K562 (cell line): ENCODE measurements at regions not wholly inside any gene's neighbourhood (a gene's known extent, or its start where the extent isn't known, plus 50 kb on each side); places are given as distances from the start of the nearest gene placed in this dataset.
"Not testable (repeated sequence)": the region's sequence is repeated elsewhere in the genome, so short reads cannot be mapped to it uniquely, and the experiment has no call there.

Experiments
- ATAC-seq: fragments of 200-7000 bp; cut with Tn5 transposase; 3 replicates; pipeline ENCODE4 v1.9.1; 2020; ENCODE audit warnings: moderate library complexity
- BruUV-seq: library from RNA; stranded (reverse); fragments of 400-500 nt; replicated peaks from 2 replicates; lab custom pipeline; 2021; lab: Mats Ljungman, UMichigan
- CTCF ChIA-PET: fragments of 300-600 bp; formaldehyde crosslinking; extraction: SDS; loops from one replicate; lab custom pipeline; 2021; ENCODE audit warnings: low intra/inter-chr PET ratio; lab: Yijun Ruan, JAX
- POLR2A ChIA-PET: fragments of 300-600, 350-650 bp; sonication (Branson Sonifier 250); formaldehyde crosslinking; extraction: SDS; loops from one replicate; lab custom pipeline; 2021; ENCODE audit warnings: antibody characterized with exemption, inconsistent platforms; lab: Yijun Ruan, JAX
- DNase-seq, 4 experiments: peaks; one replicate each; pipeline versions ENCODE4 v3.0.0 to v3.0.0-alpha.2; 2011 to 2018; ENCODE audit warnings: low spot score in 3 of 4, mixed read lengths in 3 of 4; ENCODE audit errors: extremely low read depth in 1 of 4
- FAIRE-seq: peaks from 2 replicates; lab custom pipeline; 2011; peaks lifted over from hg19 to GRCh38; lab: Jason Lieb, UNC
- H2AFZ ChIP-seq: 2 replicates; pipeline ENCODE4 v1.6.0; 2011; ENCODE audit warnings: low read depth, low read length, control low read depth, inconsistent platforms
- H3K27ac ChIP-seq: fragments of 200-600 bp; 3 replicates; pipeline ENCODE4 v1.8.0; 2011; ENCODE audit warnings: low read depth, mild to moderate bottlenecking, control low read depth, inconsistent platforms, low read length, moderate library complexity, mixed read lengths; ENCODE audit errors: extremely low read depth
- H3K27me3 ChIP-seq, 2 experiments: fragments of 300-600 bp in 1 of 2; 2 replicates in 1 of 2; 3 replicates in 1 of 2; pipeline versions ENCODE4 v1.6.0 to v1.8.0; 2011; ENCODE audit warnings: inconsistent platforms in 2 of 2, low read length in 2 of 2, mild to moderate bottlenecking in 1 of 2, mixed read lengths in 1 of 2, moderate library complexity in 1 of 2; ENCODE audit not compliant: control insufficient read depth in 2 of 2, insufficient read depth in 2 of 2
- H3K36me3 ChIP-seq: fragments of 300-600 bp; 3 replicates; pipeline ENCODE4 v1.8.0; 2011; ENCODE audit warnings: mild to moderate bottlenecking, low read length, inconsistent platforms; ENCODE audit not compliant: control insufficient read depth, insufficient read depth
- H3K4me1 ChIP-seq, 2 experiments: fragments of 200-600 bp in 1 of 2; replicated peaks in 1 of 2; 2 replicates in 1 of 2; 3 replicates in 1 of 2; pipeline versions ENCODE4 v1.5.1 to v1.8.0; 2011; ENCODE audit warnings: inconsistent platforms in 2 of 2, low read length in 2 of 2, mild to moderate bottlenecking in 1 of 2, mixed read lengths in 1 of 2, moderate library complexity in 1 of 2; ENCODE audit not compliant: control insufficient read depth in 2 of 2, insufficient read depth in 2 of 2
- H3K4me2 ChIP-seq: 2 replicates; pipeline ENCODE4 v1.6.1; 2011; ENCODE audit warnings: low read length, control low read depth, inconsistent platforms, mixed read lengths; ENCODE audit not compliant: insufficient read depth
- H3K4me3 ChIP-seq: fragments of 200-600 bp; sonication (generic), shearing (Covaris generic); 2 replicates; pipeline ENCODE4 v1.5.1; 2016; ENCODE audit warnings: control low read depth, inconsistent platforms
- H3K79me2 ChIP-seq: fragments of 200-600 bp; 3 replicates; pipeline ENCODE4 v1.8.0; 2011; ENCODE audit warnings: low read length, inconsistent platforms; ENCODE audit not compliant: control insufficient read depth, insufficient read depth
- H3K9ac ChIP-seq, 2 experiments: 2 replicates each; pipeline versions ENCODE4 v1.6.0 to v1.6.1; 2011; ENCODE audit warnings: low read depth in 2 of 2, low read length in 2 of 2, control low read depth in 1 of 2, inconsistent platforms in 1 of 2, mild to moderate bottlenecking in 1 of 2, mixed read lengths in 1 of 2; ENCODE audit not compliant: insufficient read depth in 1 of 2
- H3K9me1 ChIP-seq: one replicate; pipeline ENCODE4 v1.6.0; 2011; ENCODE audit warnings: inconsistent platforms, mild to moderate bottlenecking, low read length, moderate library complexity; ENCODE audit not compliant: control insufficient read depth, insufficient read depth
- H3K9me3 ChIP-seq: replicated peaks from 2 replicates; pipeline ENCODE4 v1.5.1; 2011; ENCODE audit warnings: low read depth, low read length, inconsistent platforms; ENCODE audit not compliant: control insufficient read depth, insufficient read depth
- H4K20me1 ChIP-seq: replicated peaks from 2 replicates; pipeline ENCODE4 v1.6.1; 2011; ENCODE audit warnings: low read length, inconsistent platforms, mixed read lengths; ENCODE audit not compliant: control insufficient read depth, insufficient read depth
- FOXM1 ChIP-seq, 2 experiments: fragments of 450-650 bp in 1 of 2; sonication (generic) in 1 of 2; formaldehyde crosslinking in 1 of 2; IDR thresholded peaks; 2 replicates each; pipeline versions ENCODE4 v1.6.1 to v1.9.0; 2017 to 2022; ENCODE audit warnings: low read depth in 2 of 2, mild to moderate bottlenecking in 2 of 2, missing genetic modification reagents in 1 of 2, moderate library complexity in 1 of 2
- PCBP1 ChIP-seq: fragments of 200-400 bp; formaldehyde crosslinking; IDR thresholded peaks from 2 replicates; pipeline ENCODE4 v1.6.1; 2018; ENCODE audit warnings: mild to moderate bottlenecking, low read depth, low read length; ENCODE audit not compliant: poor library complexity, severe bottlenecking
- SRF ChIP-seq, 2 experiments: fragments of 250-450, 450-650 bp in 1 of 2; sonication (Bioruptor Pico) in 1 of 2; sonication (generic) in 1 of 2; formaldehyde crosslinking; IDR thresholded peaks; 2 replicates each; pipeline versions ENCODE4 v1.5.0 to v1.5.1; 2020 to 2022; ENCODE audit warnings: mild to moderate bottlenecking in 1 of 2, missing genetic modification reagents in 1 of 2
- TRIM24 ChIP-seq, 2 experiments: fragments of 450-650 bp; IDR thresholded peaks; 2 replicates each; pipeline ENCODE4 v1.6.1; 2016
- ZNF165 ChIP-seq: fragments of 250-450 bp; sonication (Bioruptor Pico); IDR thresholded peaks from 2 replicates; pipeline ENCODE4 v1.4.0; 2020; ENCODE audit warnings: borderline replicate concordance
- WGBS: fragments of 100-300 bp; shearing (Covaris generic); methylation state at CpG from one replicate; pipeline ENCODE4 v1.1.6; 2016; ENCODE audit warnings: low coverage, mixed read lengths; ENCODE audit not compliant: insufficient coverage; ENCODE audit errors: missing lambda C conversion rate; 5-methylcytosine and 5-hydroxymethylcytosine counted together
- in situ Hi-C: fragments of 300-500 bp; cut with MboI; formaldehyde crosslinking; loops from 4 replicates; pipeline ENCODE4 v1.15.0; 2018; ENCODE audit warnings: inconsistent platforms, mixed read lengths
- intact Hi-C: fragments of 100-400 bp; cut with micrococcal nuclease; formaldehyde crosslinking; loops from 2 replicates; pipeline ENCODE4 v1.14.2; 2022
- TF ChIP-seq, protein P1 (sequence below): fragments of 450-650 bp; formaldehyde crosslinking; IDR thresholded peaks from 2 replicates; pipeline ENCODE4 v1.4.0; 2022; ENCODE audit warnings: mild to moderate bottlenecking, moderate library complexity

DNA sequence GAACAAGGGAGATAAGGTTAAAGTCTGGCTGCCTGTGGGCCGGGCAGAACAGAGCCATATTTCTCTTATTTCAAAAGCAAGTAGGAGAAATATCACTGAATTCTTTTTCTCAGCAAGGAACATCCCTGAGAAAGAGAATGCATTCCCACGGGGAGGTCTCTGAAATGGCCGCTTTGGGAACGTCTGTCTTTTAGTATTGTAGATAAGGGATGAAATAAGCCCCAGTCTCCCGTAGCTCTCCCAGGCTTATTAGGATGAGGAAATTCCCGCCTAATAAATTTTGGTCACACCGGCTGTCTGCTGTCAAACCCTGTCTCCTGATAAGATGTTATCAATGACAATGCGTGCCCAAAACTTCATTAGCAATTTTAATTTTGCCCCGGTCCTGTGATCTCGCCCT, 1353.3 kb downstream of the PLA2G4A start:
- ATAC-seq, H3K9me3 ChIP-seq, H3K9ac ChIP-seq, H3K27ac ChIP-seq, H3K4me2 ChIP-seq, intact Hi-C loops, H3K9me1 ChIP-seq, H3K4me1 ChIP-seq, POLR2A ChIA-PET, BruUV-seq, H3K4me3 ChIP-seq, FAIRE-seq, CTCF ChIA-PET, DNase-seq, H3K36me3 ChIP-seq, H3K27me3 ChIP-seq, H3K79me2 ChIP-seq, H2AFZ ChIP-seq, in situ Hi-C loops, H4K20me1 ChIP-seq: not testable (repeated sequence)
- 7% methylated on average over 8 of the region's 10 CpGs for WGBS

DNA sequence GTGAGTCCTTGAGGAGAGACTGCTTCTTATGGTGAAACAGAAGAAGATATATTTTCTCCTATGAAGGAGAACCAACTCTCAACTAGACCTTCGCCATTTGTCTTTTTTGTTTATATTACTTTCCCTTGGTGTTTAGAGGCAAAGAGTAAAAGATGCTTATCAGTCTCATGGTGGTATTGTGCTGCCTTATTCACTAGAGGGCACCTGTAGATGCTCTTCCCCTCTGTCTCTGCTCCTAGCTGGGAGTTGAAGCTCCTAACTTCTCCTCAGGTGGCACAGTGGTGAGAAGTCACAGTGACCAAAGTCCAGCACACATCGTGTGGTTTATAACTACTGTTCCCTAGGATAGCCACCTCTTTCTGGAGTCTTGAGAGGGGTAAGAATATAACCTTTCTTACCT, 1359.6 kb downstream of the PLA2G4A start:
- H3K9me1 ChIP-seq = no peaks in the 10 kb centered on the region
- no peaks in the 10 kb centered on the region for H3K36me3 ChIP-seq
- FAIRE-seq (no peak), DNase-seq (no peak), ATAC-seq (no peak)
- BruUV-seq = no TSS peak
- no peaks in the 10 kb centered on the region for H3K79me2 ChIP-seq
- no peaks in the 10 kb centered on the region for H3K4me1 ChIP-seq
- 0% methylated on average over 2 of the region's 2 CpGs for WGBS
- CTCF ChIA-PET = no interaction called here
- H3K27me3 ChIP-seq = no peaks in the 10 kb centered on the region
- in situ Hi-C loops = no loop called here
- H3K4me3 ChIP-seq = no peak overlapping the region
- no peak overlapping the region for H3K27ac ChIP-seq
- TF ChIP-seq ZNF165 (no peak), SRF (CRISPR knock-in tag; IDR thresholded peaks at IDR 0.05) (no peak), PCBP1 (no peak), TRIM24 (IDR thresholded peaks at IDR 0.05) (no peak), FOXM1 (IDR thresholded peaks at IDR 0.05; ENCODE audit: low read depth) (no peak), FOXM1 (CRISPR knock-in tag; IDR thresholded peaks at IDR 0.05; ENCODE audit: low read depth) (no peak)
- TF ChIP-seq, protein P1, sequence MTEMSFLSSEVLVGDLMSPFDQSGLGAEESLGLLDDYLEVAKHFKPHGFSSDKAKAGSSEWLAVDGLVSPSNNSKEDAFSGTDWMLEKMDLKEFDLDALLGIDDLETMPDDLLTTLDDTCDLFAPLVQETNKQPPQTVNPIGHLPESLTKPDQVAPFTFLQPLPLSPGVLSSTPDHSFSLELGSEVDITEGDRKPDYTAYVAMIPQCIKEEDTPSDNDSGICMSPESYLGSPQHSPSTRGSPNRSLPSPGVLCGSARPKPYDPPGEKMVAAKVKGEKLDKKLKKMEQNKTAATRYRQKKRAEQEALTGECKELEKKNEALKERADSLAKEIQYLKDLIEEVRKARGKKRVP (CRISPR knock-in tag) = no peak
- intact Hi-C loops = no loop called here
- no peaks in the 10 kb centered on the region for H4K20me1 ChIP-seq
- H3K4me2 ChIP-seq = no peak overlapping the region
- H3K9me3 ChIP-seq = 0 out of 2 replicates have a peak, but pooled peaks cover 5% of the 10 kb centered on the region
- POLR2A ChIA-PET = no interaction called here
- no peak overlapping the region for H2AFZ ChIP-seq
- no peak overlapping the region for H3K9ac ChIP-seq
